Fibroblast of skin of right biceps (primary cell): ENCODE measurements at regions not wholly inside any gene's neighbourhood (a gene's known extent, or its start where the extent isn't known, plus 50 kb on each side); places are given as distances from the start of the nearest gene placed in this dataset.
A peak's percentile ranks its signal among the peaks of the same experiment; 100 is the strongest.

ENCODE experiments used
- DNase-seq: peaks from one replicate; pipeline ENCODE4 v3.0.0-alpha.2; 2013

- no peak for DNase-seq
These were observed 86.9 kb upstream of the FLRT2 start for GRCh38 chr14:85442996-85443395.

DNA sequence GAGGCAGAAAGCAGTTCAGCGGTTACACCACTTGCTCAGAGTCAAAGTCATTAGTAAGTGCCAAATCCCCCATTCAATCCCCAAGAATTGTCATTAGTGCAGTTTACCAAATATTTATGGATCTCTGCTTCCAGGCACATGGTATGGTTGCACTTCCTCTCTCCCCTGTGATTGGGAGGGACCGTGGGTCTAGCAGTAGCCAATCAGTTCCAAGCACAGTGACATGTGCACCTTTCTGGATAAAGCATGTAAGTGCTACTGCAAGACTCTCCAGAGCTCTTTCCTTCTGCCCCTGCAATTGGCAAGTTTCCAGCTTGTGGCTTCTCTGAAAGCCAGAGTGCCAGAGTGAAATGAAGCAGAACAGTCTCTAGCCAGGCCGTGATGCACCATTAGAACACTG lies 85.3 kb upstream of the FLRT2 start:
- DNase-seq = peak; percentile 47

- DNase-seq = no peak
These were observed 84.7 kb upstream of the FLRT2 start for GRCh38 chr14:85445151-85445795.

DNA sequence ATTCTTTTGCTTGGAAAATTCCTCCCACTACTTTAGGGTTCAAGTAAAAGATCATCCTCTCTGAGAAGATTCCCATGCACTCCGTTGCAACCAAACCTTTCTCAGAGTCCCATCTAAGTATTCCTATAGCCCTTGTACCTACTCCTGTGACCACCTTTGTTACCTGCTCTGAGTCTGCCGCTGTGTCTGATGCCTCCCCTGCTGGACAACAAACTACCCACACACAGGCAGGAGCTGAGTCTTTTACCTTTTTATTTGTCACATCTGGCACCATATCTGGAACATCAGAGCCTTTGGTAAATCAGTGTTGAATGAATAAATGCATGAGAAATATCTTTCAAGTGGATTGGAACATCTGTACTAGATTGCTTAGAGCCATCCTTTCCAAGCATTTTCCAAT lies 82.1 kb upstream of the FLRT2 start:
- DNase-seq = no peak

DNA sequence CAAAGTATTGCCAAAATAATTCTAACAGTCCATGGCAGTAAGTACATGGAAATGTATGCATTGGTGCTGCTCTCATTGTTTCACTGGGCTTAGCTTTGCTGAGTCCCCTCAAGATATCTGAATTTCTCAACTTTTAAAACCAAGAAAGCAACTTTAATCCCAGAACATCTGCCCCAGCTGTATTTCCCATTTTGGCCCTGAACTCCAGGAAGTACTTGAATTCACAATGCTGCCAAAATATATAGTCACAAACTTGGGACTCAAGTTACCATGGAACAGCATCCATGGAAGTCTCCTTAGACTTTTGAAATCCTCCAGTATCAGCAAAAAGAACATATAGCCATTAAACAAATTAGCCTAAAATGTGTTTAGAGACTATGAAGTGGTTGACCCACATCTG lies 78.5 kb upstream of the FLRT2 start:
- no peak for DNase-seq

DNA sequence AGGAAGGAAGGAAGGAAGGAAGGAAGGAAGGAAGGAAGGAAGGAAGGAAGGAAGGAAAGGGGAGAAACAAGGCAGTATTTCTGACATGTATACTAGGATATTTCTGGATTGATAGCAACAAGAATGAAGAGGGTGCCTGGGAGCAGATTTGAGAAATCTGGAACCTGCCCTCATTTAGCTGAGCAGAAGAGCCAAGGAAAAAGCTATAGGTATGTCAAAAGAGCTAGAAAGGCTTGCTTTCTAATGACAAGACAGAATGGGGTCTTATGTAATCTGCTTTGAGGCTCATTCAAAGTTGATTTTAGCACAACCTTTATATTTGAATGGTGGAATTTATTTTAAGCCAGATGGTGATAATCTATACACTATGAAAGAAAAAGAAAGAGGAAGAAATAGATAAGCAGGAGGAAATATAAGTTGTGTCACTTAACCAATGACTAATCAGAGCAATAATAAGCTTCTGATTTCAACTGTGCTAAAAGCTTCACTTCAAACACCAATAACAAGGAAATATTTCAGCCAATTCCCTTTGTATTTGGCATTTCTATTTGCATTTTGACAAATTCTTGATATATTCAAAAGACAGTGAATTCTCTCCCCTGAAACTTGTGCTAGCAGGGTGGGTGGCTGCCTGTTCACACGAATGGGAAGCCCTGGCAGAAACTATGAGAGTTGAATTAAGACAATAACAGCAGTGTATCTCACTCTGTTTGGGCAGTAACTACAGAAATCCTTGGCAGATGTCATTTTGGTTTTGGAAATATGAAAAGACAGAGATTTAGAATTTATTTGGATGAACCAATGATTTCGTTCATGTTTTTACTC lies 76.3 kb upstream of the FLRT2 start:
- no peak for DNase-seq

DNA sequence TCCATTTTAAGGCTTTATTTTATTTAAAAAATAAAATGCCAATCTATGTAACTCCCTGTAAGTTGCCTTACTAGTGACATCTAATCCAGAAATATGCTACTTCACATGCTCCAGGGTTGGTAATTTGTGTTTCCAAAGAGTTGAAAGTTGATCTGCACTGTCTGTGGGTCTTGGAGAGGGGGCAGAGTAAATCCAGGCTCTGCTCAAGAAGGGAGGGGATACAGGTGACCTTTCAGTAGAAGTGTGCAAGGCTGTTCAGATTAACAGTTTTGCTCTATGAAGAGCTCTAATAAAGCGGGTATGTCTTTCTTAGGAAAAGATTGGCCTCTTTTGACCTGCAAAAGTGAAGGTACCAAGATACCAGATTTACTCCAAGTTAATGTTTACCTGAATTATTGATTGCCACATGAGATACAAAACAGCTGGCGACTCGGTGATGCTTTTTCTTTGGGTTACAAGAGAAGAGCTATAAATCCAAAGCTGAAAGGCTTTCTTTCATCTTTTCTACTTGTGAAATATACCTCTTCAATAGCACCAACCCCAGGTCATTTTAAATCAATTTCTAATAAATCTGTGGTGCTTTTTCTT lies 75.6 kb upstream of the FLRT2 start:
- DNase-seq = no peak

GRCh38 chr14:85459361-85460000 lies 70.5 kb upstream of the FLRT2 start:
- no peak for DNase-seq

DNA sequence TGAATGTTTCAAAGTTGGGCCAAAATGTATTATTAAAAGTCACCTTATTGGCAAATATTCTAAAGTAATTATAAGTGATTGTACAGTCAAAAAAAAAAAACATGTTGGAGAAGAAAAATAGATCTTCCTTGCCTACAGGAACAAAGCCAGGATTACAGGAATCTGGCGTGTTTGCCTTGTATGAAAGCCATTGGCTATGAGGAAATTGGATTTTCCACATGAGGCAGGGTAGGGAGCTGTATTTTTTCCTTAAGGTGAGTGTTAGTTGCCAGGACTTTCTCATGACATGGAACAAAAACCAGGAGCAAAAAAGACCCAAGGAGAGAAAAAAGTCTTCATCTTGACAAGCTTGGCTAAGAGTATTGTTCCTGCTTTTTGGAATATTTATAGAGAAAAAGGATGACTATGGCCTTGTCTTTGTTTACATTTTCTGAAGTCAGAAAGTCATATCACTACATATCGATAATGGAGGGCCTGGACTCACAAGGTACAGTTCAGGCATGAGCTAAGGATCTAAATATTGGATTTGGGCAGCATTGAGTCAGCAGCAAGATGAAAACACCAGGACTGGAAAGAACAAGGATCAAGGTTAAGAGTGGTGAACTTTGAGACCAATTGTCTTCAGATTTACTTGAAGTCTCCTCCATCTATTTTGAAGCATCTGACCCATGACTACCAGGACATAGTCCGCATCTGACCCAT lies 68.4 kb upstream of the FLRT2 start:
- no peak for DNase-seq

DNA sequence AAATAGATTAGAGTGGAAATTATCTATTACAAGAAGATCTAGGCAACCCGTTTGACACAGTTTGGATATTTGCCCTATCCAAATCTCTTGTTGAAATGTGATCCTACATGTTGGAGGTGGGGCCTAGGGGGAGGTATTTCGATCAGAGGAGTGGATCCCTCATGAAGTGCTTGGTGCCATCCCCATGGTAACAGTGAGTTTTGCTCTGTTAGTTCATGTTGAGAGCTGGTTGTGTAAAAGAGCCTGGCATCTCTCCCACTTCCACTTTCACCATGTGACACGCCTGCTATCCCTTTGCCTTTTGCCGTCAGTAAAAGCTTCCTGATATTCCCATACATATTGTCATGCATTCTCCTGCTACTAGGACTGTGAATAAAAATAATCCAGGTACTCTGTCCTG lies 66.4 kb upstream of the FLRT2 start:
- DNase-seq = no peak

- DNase-seq = no peak
These were observed 65.6 kb upstream of the FLRT2 start for GRCh38 chr14:85464135-85464895.

DNA sequence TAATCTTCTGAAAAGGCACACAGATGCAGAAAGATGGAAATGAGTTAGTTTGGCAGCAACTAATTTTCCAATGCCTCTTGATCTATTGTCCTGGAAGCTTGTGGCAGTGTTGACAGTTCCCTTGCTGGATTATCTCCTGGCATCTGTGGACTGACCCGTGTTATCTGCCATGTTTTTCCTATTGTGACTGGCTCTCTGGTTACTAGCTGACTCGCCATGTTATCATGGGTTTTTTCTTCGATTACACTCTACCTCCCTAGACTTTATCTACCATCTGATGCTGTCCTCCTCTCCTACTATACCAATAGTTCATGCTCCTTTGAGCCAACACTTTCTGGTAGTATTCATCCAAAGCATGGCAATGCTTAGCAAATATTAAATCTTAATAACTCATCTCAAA lies 63.3 kb upstream of the FLRT2 start:
- DNase-seq = no peak

GRCh38 chr14:85468816-85469215 lies 61.1 kb upstream of the FLRT2 start:
- DNase-seq = no peak

GRCh38 chr14:85471156-85471555 lies 58.8 kb upstream of the FLRT2 start:
- peak; percentile 84 for DNase-seq

GRCh38 chr14:85471744-85472143 lies 58.2 kb upstream of the FLRT2 start:
- peak; percentile 92 for DNase-seq

GRCh38 chr14:85474431-85474830 lies 55.5 kb upstream of the FLRT2 start:
- DNase-seq = no peak

DNA sequence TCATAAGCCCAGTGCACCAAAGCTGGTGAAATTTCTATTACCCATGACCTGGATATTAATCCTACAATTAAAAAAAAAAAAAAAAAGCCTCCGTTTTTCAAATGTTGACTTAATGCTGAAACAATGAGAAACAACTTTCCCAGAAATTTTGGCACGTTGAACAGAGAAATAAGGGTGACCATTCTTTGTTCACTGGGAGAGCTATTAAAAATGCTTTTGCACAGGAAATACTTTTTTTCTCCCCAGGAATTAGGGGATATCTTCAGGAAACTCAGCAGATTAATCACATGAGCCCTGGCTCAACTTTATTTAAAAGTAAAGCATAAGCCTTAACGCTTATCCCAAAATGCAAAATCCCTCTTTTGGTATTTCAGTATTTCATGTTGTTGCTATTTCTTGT lies 54.8 kb upstream of the FLRT2 start:
- peak; percentile 25 for DNase-seq

GRCh38 chr14:85479306-85479705 lies 50.6 kb upstream of the FLRT2 start:
- DNase-seq = no peak

GRCh38 chr14:85479771-85480170 lies 50.2 kb upstream of the FLRT2 start:
- DNase-seq = peak; percentile 30
